Astrocyte of the hippocampus (primary cell): ENCODE measurements at regions not wholly inside any gene's neighbourhood (a gene's known extent, or its start where the extent isn't known, plus 50 kb on each side); places are given as distances from the start of the nearest gene placed in this dataset.
"Not testable (repeated sequence)": the region's sequence is repeated elsewhere in the genome, so short reads cannot be mapped to it uniquely, and the experiment has no call there.

Experiments
- DNase-seq: peaks from one replicate; pipeline ENCODE4 v3.0.0; 2011; ENCODE audit warnings: low read depth, low spot score

DNA sequence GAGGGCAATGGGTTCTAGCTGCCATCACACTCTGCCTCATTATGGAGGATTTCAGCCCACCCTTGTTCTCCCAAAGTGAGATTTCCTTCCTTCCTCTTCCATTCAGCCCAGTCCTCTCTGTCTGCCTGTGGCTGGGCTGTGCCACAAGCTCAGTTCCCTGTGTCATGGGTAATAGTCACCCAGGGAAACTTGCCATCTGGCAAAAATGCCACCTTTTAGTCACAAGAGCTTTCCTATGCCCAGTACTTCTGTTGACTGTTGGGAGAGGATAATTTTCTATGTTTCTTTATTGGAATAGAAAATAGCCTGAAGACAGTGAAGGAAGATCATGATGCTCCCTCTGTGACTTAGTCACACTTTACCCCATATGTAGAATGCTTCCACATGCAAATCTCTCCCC, 71.4 kb downstream of the TLR4 start:
- DNase-seq: no peak

DNA sequence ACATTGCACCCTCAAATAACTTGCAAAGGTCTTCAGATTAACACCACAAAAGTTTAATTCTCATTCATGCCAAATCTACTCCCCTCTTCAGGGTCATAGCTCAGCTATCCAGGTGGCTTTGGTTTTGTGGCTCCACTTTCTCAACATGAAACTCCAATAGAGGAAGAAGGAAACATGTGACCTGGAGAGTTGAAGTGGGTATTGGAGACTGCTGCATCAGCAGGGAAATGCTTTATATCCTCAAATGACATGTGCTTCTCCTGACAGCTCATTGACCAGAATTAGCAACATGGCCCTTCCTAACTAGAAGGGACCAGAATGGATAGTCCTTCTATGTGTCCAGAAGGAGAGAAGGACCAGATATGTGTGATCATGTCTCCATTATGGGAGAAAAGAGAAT, 73.6 kb downstream of the TLR4 start:
- no peak for DNase-seq

DNA sequence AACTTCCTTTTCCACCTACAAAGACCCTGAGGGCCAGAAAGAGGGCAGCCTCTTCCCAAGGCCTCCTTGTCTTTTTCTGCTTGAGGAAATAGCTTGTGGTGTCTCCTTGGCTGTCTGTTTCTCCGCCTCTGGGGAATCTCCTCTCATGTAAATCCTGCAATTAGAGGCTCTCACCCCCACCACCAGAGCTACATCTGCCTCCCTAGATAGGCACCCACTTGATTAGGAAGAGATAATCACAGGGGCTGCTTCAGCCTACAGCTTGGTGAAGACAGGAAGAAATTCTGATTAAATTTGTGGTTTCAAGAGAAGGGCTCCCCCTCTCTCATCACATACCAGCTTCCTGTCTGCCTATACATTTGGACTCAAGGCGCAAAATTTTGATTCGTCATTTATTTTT, 75.6 kb downstream of the TLR4 start:
- no peak for DNase-seq

DNA sequence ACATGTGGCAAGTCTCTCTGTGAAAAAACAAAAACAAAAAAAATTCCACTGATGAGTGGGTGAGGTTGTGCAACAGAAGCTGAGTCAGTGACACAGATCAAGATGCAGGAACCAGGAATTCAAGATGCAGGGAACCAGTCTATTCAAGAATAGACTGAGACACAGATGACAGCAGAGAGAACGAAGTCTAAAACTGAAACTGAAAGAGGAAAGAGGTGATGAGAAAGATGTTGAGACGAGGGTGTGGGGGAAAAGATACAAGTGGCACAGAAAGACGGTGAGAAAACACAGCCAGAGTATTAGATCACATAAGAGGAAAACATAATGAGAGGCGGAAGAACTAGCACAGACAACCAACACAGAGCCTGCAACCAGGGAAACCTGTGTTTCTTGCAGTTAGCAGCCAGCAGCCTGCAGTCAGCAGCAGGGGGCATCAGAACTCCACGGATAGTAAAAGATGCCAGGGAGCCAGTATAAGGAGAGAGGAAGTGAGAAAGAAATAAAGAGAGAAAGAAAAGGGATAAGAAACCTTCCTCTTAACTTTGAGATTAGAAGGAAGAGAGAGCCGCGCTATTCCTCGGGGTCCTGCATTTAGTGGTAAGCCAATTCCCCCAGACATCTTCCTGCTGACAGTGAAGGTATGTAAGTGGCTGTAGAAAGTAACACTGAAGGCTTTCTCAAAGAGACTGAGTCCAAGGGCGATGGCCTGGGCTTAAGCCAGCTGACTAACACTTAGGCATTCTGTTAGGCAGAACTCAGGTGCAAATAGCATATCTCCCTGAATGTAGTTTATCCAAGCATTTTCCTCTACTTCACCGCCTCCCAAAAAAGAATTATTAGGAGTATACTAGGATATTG, 79.0 kb downstream of the TLR4 start:
- DNase-seq: peak; percentile 91

- DNase-seq: no peak
Measured at GRCh38 chr9:117783828-117784227, 79.6 kb downstream of the TLR4 start.

DNA sequence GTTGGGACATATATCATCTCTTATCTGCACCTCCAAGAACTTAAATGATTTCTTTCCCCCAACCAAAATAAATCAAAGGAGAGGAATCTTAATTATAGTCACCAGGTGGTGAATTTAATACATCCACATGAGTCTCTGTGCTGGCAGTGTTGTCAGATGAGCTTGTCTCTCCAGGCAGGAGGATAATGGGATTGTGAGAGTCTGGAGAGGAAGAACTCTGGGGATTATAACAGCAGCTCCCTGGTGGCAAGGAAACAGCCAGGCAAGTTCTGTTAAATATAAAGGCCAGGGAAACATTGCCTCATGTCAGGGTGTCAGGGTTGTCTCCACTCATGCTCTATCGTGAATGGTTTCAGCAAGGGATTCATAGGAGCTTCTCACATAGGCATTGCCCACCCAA, 80.8 kb downstream of the TLR4 start:
- no peak for DNase-seq

- no peak for DNase-seq
Measured at GRCh38 chr9:117787746-117788145, 83.5 kb downstream of the TLR4 start.

- no peak for DNase-seq
Measured at GRCh38 chr9:117795271-117795670, 91.1 kb downstream of the TLR4 start.

DNA sequence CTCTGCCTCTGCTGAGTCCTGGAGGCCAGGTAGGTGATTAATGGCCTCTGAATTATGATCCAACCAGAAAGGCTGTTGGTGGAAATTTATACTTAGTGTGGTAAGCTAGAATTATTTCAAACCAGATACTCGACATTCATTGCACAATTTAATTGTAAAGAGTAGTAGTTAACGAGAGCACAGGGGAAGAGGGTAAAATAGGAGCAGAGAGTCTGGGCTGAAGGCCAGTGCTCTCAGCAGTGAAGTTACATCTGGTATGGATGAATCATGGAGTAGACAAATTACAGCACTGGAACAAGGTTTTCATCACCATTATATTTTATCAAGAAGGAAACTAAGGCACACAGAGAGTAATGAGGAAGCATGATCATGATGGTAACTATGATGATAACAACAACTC, 92.5 kb downstream of the TLR4 start:
- DNase-seq: peak; percentile 58

DNA sequence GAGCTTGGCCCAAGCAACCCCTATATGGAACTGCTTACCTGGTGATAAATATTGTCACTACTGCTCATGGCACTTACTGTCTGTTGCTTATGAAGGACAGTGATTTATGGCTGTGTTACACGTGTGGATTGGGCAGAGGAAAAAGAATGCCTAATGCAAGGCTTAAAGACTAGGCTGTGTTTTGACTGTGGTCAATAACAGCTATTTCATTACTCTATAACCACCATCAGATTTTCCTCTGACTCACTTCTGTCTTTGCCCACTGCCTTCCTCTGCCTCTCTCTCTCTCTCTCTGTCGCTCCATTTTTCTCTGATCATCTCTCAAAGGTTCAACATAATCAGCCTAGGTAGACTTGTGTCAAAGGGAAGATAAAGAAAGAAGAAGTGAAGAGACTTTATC, 96.2 kb downstream of the TLR4 start:
- DNase-seq: peak; percentile 26

DNA sequence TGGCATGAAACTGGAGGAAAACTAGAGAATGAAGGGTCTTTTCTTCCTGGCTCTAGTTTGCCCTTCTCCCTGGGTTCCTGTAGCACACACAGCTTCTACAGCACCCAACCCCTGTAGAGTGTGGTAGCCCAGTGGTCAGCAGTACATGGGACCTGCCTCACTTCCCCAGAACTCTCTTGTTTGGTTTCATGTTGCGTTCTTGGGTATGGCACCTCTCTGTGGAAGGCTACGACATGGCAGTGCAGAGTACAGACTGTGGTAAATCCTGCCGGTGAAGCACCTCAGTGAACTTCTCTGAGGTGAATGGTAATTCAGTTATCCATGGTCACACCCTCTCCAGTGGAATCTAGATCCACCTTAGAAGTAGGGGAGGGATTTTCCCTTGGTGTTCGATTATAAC, 105.5 kb downstream of the TLR4 start:
- DNase-seq: no peak

GRCh38 chr9:117815315-117815714, 111.1 kb downstream of the TLR4 start:
- peak; percentile 5 for DNase-seq

DNA sequence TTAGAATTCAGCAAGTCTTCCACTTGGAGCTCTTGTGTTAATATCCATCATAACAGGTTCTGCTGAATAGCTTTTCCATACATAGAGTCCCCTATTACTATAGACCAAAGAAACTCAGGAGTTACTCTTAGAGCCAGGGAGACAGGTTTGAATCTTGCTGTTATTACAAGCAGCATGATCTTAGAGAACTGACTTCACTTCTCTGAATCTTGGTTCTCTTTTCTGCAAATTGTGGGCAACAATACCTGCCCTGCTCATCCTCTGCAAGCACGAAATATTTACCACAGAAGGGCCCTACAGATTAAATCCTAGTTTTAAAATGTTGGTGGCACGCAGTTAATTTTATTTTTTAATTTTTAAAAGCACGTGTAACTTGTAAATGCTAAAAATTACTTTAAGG, 111.7 kb downstream of the TLR4 start:
- no peak for DNase-seq

GRCh38 chr9:117821954-117822353, 117.8 kb downstream of the TLR4 start:
- DNase-seq: no peak

- no peak for DNase-seq
Measured at GRCh38 chr9:117823576-117823975, 119.4 kb downstream of the TLR4 start.

DNA sequence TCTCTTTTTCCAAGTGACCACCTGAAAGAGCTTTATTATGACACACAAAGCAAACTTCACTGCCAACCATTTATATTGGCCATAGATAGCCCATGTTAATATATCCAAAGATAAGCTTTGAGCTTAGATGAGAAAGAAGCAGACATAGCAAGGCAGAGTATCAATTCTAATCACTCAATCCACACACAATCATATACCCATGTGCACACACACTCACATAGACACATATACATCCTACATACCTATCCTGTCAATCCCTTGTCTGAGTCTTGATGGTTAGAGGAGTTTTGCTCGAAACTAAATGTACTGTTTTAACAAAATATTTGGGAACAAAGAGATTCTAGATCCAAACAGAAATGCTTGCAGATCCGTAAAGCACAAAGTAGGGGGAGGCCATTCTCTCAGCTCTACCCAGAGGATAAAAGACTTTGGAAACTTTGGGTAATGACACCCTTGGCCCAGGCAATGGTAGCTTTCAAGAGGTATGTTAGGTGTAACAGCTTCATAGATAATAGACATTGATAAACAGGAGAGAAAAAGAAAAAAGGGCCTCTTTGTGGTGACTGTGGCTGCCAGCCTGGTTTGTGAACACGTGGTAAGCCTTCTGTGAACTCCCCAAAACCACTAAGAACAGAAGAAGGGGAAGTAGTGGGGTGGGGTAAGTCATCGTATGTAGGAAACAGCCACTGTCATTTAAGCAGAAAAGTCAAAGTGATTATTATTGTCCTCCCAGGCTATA, 121.6 kb downstream of the TLR4 start:
- DNase-seq: no peak

GRCh38 chr9:117826837-117827236, 122.6 kb downstream of the TLR4 start:
- no peak for DNase-seq

- no peak for DNase-seq
Measured at GRCh38 chr9:117827456-117827855, 123.3 kb downstream of the TLR4 start.

- DNase-seq: no peak
Measured at GRCh38 chr9:117828466-117828865, 124.3 kb downstream of the TLR4 start.

DNA sequence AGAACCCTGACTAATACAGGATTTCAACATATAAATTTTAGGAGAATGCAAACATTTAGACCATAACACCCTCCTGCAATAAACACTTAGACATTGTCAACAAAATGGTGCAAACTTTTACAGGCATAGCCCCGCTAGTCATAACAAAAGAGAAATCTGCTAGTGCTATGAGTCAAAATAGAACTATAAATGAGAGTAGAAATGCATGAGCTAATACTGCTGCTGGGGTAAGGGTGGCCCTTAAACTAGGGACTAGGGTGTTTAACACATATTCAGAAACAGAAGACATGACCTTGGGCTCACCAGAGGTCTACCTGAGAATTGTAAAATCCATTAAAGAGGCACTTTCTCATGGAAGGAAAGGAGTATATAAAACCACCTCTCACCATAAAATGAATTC, 131.6 kb downstream of the TLR4 start:
- DNase-seq: no peak

- no peak for DNase-seq
Measured at GRCh38 chr9:117839862-117840261, 135.7 kb downstream of the TLR4 start.

- not testable (repeated sequence) for DNase-seq
Measured at GRCh38 chr9:117851836-117852461, 147.7 kb downstream of the TLR4 start.

GRCh38 chr9:117858561-117858960, 154.4 kb downstream of the TLR4 start:
- no peak for DNase-seq
